ENCODE measurements at regions not wholly inside any gene's neighbourhood (a gene's known extent, or its start where the extent isn't known, plus 50 kb on each side); places are given as distances from the start of the nearest gene placed in this dataset.

- no peak for DNase-seq (ENCODE audit: extremely low read depth in 1 of 2, low read depth in 1 of 2)
These were observed 182.8 kb downstream of the PIK3C3 start for GRCh38 chr18:42137693-42138375.

- no peak for DNase-seq (ENCODE audit: extremely low read depth in 1 of 2, low read depth in 1 of 2)
These were observed 186.4 kb downstream of the PIK3C3 start for GRCh38 chr18:42141439-42141838.

GRCh38 chr18:42155024-42155423, 200.0 kb downstream of the PIK3C3 start:
- no peak for DNase-seq (ENCODE audit: extremely low read depth in 1 of 2, low read depth in 1 of 2)

GRCh38 chr18:42156281-42156680, 201.2 kb downstream of the PIK3C3 start:
- DNase-seq (ENCODE audit: extremely low read depth in 1 of 2, low read depth in 1 of 2): no peak

- DNase-seq (ENCODE audit: extremely low read depth in 1 of 2, low read depth in 1 of 2): no peak
These were observed 202.4 kb downstream of the PIK3C3 start for GRCh38 chr18:42157420-42157819.

- no peak for DNase-seq (ENCODE audit: extremely low read depth in 1 of 2, low read depth in 1 of 2)
These were observed 202.8 kb downstream of the PIK3C3 start for GRCh38 chr18:42157878-42158277.

GRCh38 chr18:42159146-42159545, 204.1 kb downstream of the PIK3C3 start:
- DNase-seq (ENCODE audit: extremely low read depth in 1 of 2, low read depth in 1 of 2): no peak

GRCh38 chr18:42163321-42163720, 208.3 kb downstream of the PIK3C3 start:
- DNase-seq (ENCODE audit: extremely low read depth in 1 of 2, low read depth in 1 of 2): no peak

- DNase-seq (ENCODE audit: extremely low read depth in 1 of 2, low read depth in 1 of 2): no peak
These were observed 209.5 kb downstream of the PIK3C3 start for GRCh38 chr18:42164556-42164955.

GRCh38 chr18:42165922-42166513, 211.0 kb downstream of the PIK3C3 start:
- DNase-seq (ENCODE audit: extremely low read depth in 1 of 2, low read depth in 1 of 2): no peak

- no peak for DNase-seq (ENCODE audit: extremely low read depth in 1 of 2, low read depth in 1 of 2)
These were observed 213.5 kb downstream of the PIK3C3 start for GRCh38 chr18:42168487-42168886.

- no peak for DNase-seq (ENCODE audit: extremely low read depth in 1 of 2, low read depth in 1 of 2)
These were observed 213.9 kb downstream of the PIK3C3 start for GRCh38 chr18:42168907-42169306.

- DNase-seq (ENCODE audit: extremely low read depth in 1 of 2, low read depth in 1 of 2): no peak
These were observed 219.9 kb downstream of the PIK3C3 start for GRCh38 chr18:42174909-42175308.

- no peak for DNase-seq (ENCODE audit: extremely low read depth in 1 of 2, low read depth in 1 of 2)
These were observed 221.6 kb downstream of the PIK3C3 start for GRCh38 chr18:42176599-42176998.

GRCh38 chr18:42177390-42177789, 222.4 kb downstream of the PIK3C3 start:
- DNase-seq (ENCODE audit: extremely low read depth in 1 of 2, low read depth in 1 of 2): no peak

GRCh38 chr18:42178376-42179080, 223.5 kb downstream of the PIK3C3 start:
- DNase-seq (ENCODE audit: extremely low read depth in 1 of 2, low read depth in 1 of 2): no peak

- DNase-seq (ENCODE audit: extremely low read depth in 1 of 2, low read depth in 1 of 2): no peak
These were observed 224.6 kb downstream of the PIK3C3 start for GRCh38 chr18:42179542-42180121.

GRCh38 chr18:42181474-42181873, 226.4 kb downstream of the PIK3C3 start:
- DNase-seq (ENCODE audit: extremely low read depth in 1 of 2, low read depth in 1 of 2): no peak

GRCh38 chr18:42182728-42183700, 228.0 kb downstream of the PIK3C3 start:
- DNase-seq (ENCODE audit: extremely low read depth in 1 of 2, low read depth in 1 of 2): no peak

- DNase-seq (ENCODE audit: extremely low read depth in 1 of 2, low read depth in 1 of 2): no peak
These were observed 228.7 kb downstream of the PIK3C3 start for GRCh38 chr18:42183746-42184145.
